NCI-H146 (cell line): ENCODE measurements at regions not wholly inside any gene's neighbourhood (a gene's known extent, or its start where the extent isn't known, plus 50 kb on each side); places are given as distances from the start of the nearest gene placed in this dataset.
"Not testable (repeated sequence)": the region's sequence is repeated elsewhere in the genome, so short reads cannot be mapped to it uniquely, and the experiment has no call there.

Source experiments
- DNase-seq: peaks from one replicate; lab custom pipeline; 2025; lab: John Stamatoyannopoulos, UW

GRCh38 chr21:43287795-43288755, 119.3 kb downstream of the CRYAA start:
- DNase-seq: peak; percentile 25

- DNase-seq: peak; percentile 10
Observed at GRCh38 chr21:43287111-43287760, 118.4 kb downstream of the CRYAA start.

GRCh38 chr21:43286196-43286595, 117.4 kb downstream of the CRYAA start:
- DNase-seq: no peak

GRCh38 chr21:43284700-43285099, 115.9 kb downstream of the CRYAA start:
- no peak for DNase-seq

- DNase-seq: no peak
Observed at GRCh38 chr21:43284238-43284637, 115.4 kb downstream of the CRYAA start.

- DNase-seq: not testable (repeated sequence)
Observed at GRCh38 chr21:43283925-43284221, 115.1 kb downstream of the CRYAA start.

GRCh38 chr21:43283136-43283924, 114.5 kb downstream of the CRYAA start:
- no peak for DNase-seq

GRCh38 chr21:43282358-43283120, 113.7 kb downstream of the CRYAA start:
- no peak for DNase-seq

- no peak for DNase-seq
Observed at GRCh38 chr21:43281661-43282357, 113.0 kb downstream of the CRYAA start.

- no peak for DNase-seq
Observed at GRCh38 chr21:43280949-43281633, 112.3 kb downstream of the CRYAA start.

GRCh38 chr21:43279578-43279894, 110.7 kb downstream of the CRYAA start:
- DNase-seq: no peak

- no peak for DNase-seq
Observed at GRCh38 chr21:43278766-43279577, 110.2 kb downstream of the CRYAA start.

GRCh38 chr21:43278359-43278758, 109.6 kb downstream of the CRYAA start:
- DNase-seq: no peak

- DNase-seq: no peak
Observed at GRCh38 chr21:43277481-43278351, 108.9 kb downstream of the CRYAA start.

GRCh38 chr21:43276811-43277210, 108.0 kb downstream of the CRYAA start:
- no peak for DNase-seq

- no peak for DNase-seq
Observed at GRCh38 chr21:43275421-43276211, 106.8 kb downstream of the CRYAA start.

GRCh38 chr21:43274946-43275310, 106.1 kb downstream of the CRYAA start:
- no peak for DNase-seq
